HepG2 (cell line): ENCODE measurements at regions not wholly inside any gene's neighbourhood (a gene's known extent, or its start where the extent isn't known, plus 50 kb on each side); places are given as distances from the start of the nearest gene placed in this dataset.

ENCODE experiments used
- ATAC-seq: fragments of 200-7000 bp; cut with Tn5 transposase; 3 replicates; pipeline ENCODE4 v1.9.1; 2020; ENCODE audit warnings: mild to moderate bottlenecking, moderate library complexity
- BruUV-seq: library from RNA; stranded (reverse); fragments of 400-500 nt; replicated peaks from 2 replicates; lab custom pipeline; 2021; lab: Mats Ljungman, UMichigan
- CTCF ChIA-PET: fragments of 300-600 bp; formaldehyde crosslinking; extraction: SDS; loops from one replicate; lab custom pipeline; 2021; ENCODE audit warnings: low total read pairs, inconsistent platforms, low intra/inter-chr PET ratio; lab: Yijun Ruan, JAX
- POLR2A ChIA-PET: fragments of 350-600 bp; sonication (Branson Sonifier 250); formaldehyde crosslinking; loops from one replicate; lab custom pipeline; 2020; ENCODE audit warnings: antibody characterized with exemption, inconsistent platforms; lab: Yijun Ruan, JAX
- DNase-seq: peaks from one replicate; pipeline ENCODE4 v3.0.0-alpha.2; 2015; ENCODE audit warnings: low spot score
- FAIRE-seq: peaks from 3 replicates; lab custom pipeline; 2011; peaks lifted over from hg19 to GRCh38; lab: Jason Lieb, UNC
- H2AFZ ChIP-seq: one replicate; pipeline ENCODE4 v1.6.1; 2011; ENCODE audit warnings: low read length, inconsistent platforms
- H3K27ac ChIP-seq: fragments of 300-600 bp; 3 replicates; pipeline ENCODE4 v1.8.0; 2011; ENCODE audit warnings: mixed run types, mild to moderate bottlenecking, mixed read lengths, low read length, inconsistent platforms; ENCODE audit not compliant: insufficient read depth; ENCODE audit errors: extremely low read length
- H3K27me3 ChIP-seq, 2 experiments: fragments of 200-600 bp in 1 of 2; 2 replicates in 1 of 2; 3 replicates in 1 of 2; pipeline versions ENCODE4 v1.6.0 to v1.8.0; 2011; ENCODE audit warnings: low read length in 2 of 2, mild to moderate bottlenecking in 2 of 2, moderate library complexity in 2 of 2, inconsistent platforms in 1 of 2; ENCODE audit not compliant: insufficient read depth in 2 of 2, control insufficient read depth in 1 of 2
- H3K36me3 ChIP-seq, 2 experiments: fragments of 200-600 bp in 1 of 2; replicated peaks in 1 of 2; 2 replicates in 1 of 2; 3 replicates in 1 of 2; pipeline versions ENCODE4 v1.5.1 to v1.8.0; 2011; ENCODE audit warnings: low read length in 2 of 2, inconsistent platforms in 1 of 2; ENCODE audit not compliant: insufficient read depth in 2 of 2, control insufficient read depth in 1 of 2
- H3K4me1 ChIP-seq: 2 replicates; pipeline ENCODE4 v1.5.1; 2012; ENCODE audit warnings: low read length, inconsistent platforms; ENCODE audit not compliant: insufficient read depth
- H3K4me2 ChIP-seq: 2 replicates; pipeline ENCODE4 v1.6.0; 2011; ENCODE audit warnings: low read depth, low read length, inconsistent platforms
- H3K4me3 ChIP-seq, 3 experiments: fragments of 200-600 bp in 1 of 3; sonication (generic), shearing (Covaris generic) in 1 of 3; replicated peaks in 1 of 3; 2 replicates each; pipeline ENCODE4 v1.5.1; 2011 to 2016; ENCODE audit warnings: low read length in 3 of 3, inconsistent platforms in 2 of 3, low read depth in 2 of 3, mild to moderate bottlenecking in 2 of 3, control low read depth in 1 of 3, mixed read lengths in 1 of 3; ENCODE audit not compliant: insufficient read depth in 1 of 3
- H3K79me2 ChIP-seq: one replicate; pipeline ENCODE4 v1.6.1; 2011; ENCODE audit warnings: low read length, inconsistent platforms; ENCODE audit not compliant: insufficient read depth
- H3K9ac ChIP-seq: 2 replicates; pipeline ENCODE4 v1.6.0; 2011; ENCODE audit warnings: mild to moderate bottlenecking, low read depth, low read length, inconsistent platforms; ENCODE audit not compliant: insufficient read depth
- H3K9me3 ChIP-seq: 2 replicates; pipeline ENCODE4 v1.5.1; 2012; ENCODE audit warnings: mild to moderate bottlenecking, low read length
- H4K20me1 ChIP-seq: 2 replicates; pipeline ENCODE4 v1.6.0; 2011; ENCODE audit warnings: inconsistent platforms, mild to moderate bottlenecking, low read length, moderate library complexity; ENCODE audit not compliant: insufficient read depth
- DDIT3 ChIP-seq: sonication (generic); formaldehyde crosslinking; IDR thresholded peaks from 2 replicates; pipeline ENCODE4 v1.4.0; 2020; ENCODE audit warnings: mild to moderate bottlenecking, missing genetic modification reagents
- FOXP1 ChIP-seq, 2 experiments: fragments of 450-650 bp in 1 of 2; IDR thresholded peaks; 2 replicates each; pipeline ENCODE4 v1.6.1; 2017 to 2018; ENCODE audit warnings: antibody characterized with exemption in 1 of 2
- GRHL1 ChIP-seq: sonication (generic); formaldehyde crosslinking; conservative IDR thresholded peaks from 2 replicates; pipeline ENCODE4 v1.8.0; 2022; ENCODE audit warnings: missing genetic modification reagents
- KLF13 ChIP-seq: sonication (generic); formaldehyde crosslinking; IDR thresholded peaks from 2 replicates; pipeline ENCODE4 v1.4.0; 2020; ENCODE audit warnings: mild to moderate bottlenecking, missing genetic modification reagents
- MLX ChIP-seq: IDR thresholded peaks from 2 replicates; pipeline ENCODE4 v1.6.1; 2016
- MXI1 ChIP-seq: IDR thresholded peaks from 3 replicates; pipeline ENCODE4 v1.6.1; 2012; ENCODE audit warnings: low read depth, low read length, inconsistent platforms, borderline replicate concordance
- NR2F1 ChIP-seq, 2 experiments: fragments of 450-650 bp in 1 of 2; formaldehyde crosslinking in 1 of 2; IDR thresholded peaks; 2 replicates each; pipeline versions ENCODE4 v1.5.0 to v1.6.1; 2016 to 2020; ENCODE audit warnings: mild to moderate bottlenecking in 1 of 2, missing compliant biosample characterization in 1 of 2, missing genetic modification reagents in 1 of 2, moderate library complexity in 1 of 2
- SP1 ChIP-seq, 2 experiments: fragments of 450-650 bp in 1 of 2; sonication (generic) in 1 of 2; formaldehyde crosslinking in 1 of 2; IDR thresholded peaks; 2 replicates each; pipeline versions ENCODE4 v1.4.0 to v1.6.1; 2016 to 2020; ENCODE audit warnings: missing genetic modification reagents in 1 of 2
- ZNF24 ChIP-seq: fragments of 450-650 bp; IDR thresholded peaks from 2 replicates; pipeline ENCODE4 v1.6.1; 2017; ENCODE audit warnings: antibody characterized with exemption, mild to moderate bottlenecking
- ZNF678 ChIP-seq: sonication (generic); formaldehyde crosslinking; IDR thresholded peaks from 2 replicates; pipeline ENCODE4 v1.4.0; 2020; ENCODE audit warnings: mild to moderate bottlenecking, missing genetic modification reagents
- ZNF770 ChIP-seq: sonication (generic); formaldehyde crosslinking; IDR thresholded peaks from 2 replicates; pipeline ENCODE4 v1.5.0; 2020; ENCODE audit warnings: mild to moderate bottlenecking, missing genetic modification reagents
- WGBS: methylation state at CpG from one replicate; pipeline ENCODE4 v1.1.6; 2017; ENCODE audit warnings: low lambda C conversion rate; 5-methylcytosine and 5-hydroxymethylcytosine counted together
- in situ Hi-C: cut with HindIII; loops from 2 replicates; pipeline ENCODE4 v1.10.0; 2017; ENCODE audit warnings: low pct_unique_long_range_greater_than_20kb; ENCODE audit not compliant: extremely low pct_ligation_motif_present
- intact Hi-C: fragments of 100-400 bp; cut with micrococcal nuclease; formaldehyde crosslinking; loops from one replicate; pipeline ENCODE4 v1.10.0; 2022; ENCODE audit not compliant: unreplicated experiment

- ChIA-PET CTCF (no interaction called here), POLR2A (no interaction called here)
- no peak overlapping the region for H3K27ac ChIP-seq
- H3K27me3 ChIP-seq, result no peaks in the 10 kb centered on the region
- BruUV-seq, result no TSS peak
- no peaks in the 10 kb centered on the region for H3K4me1 ChIP-seq
- no peak for TF ChIP-seq ZNF24
- TF ChIP-seq GRHL1 (CRISPR knock-in tag), result no peak
- no peak for TF ChIP-seq DDIT3 (CRISPR knock-in tag)
- ATAC-seq (no peak), FAIRE-seq (no peak), DNase-seq (no peak)
- H3K79me2 ChIP-seq, result no peaks in the 10 kb centered on the region
- WGBS, result no CpG with 5 or more reads among the region's 1 CpG
- H3K36me3 ChIP-seq, result no peaks in the 10 kb centered on the region
- H3K9ac ChIP-seq, result no peak overlapping the region
- H3K4me3 ChIP-seq, result no peak overlapping the region
- no peak overlapping the region for H3K4me2 ChIP-seq
- H3K9me3 ChIP-seq, result no peaks in the 10 kb centered on the region
- H2AFZ ChIP-seq, result no peak overlapping the region
- in situ Hi-C loops (no loop called here), intact Hi-C loops (no loop called here)
- H4K20me1 ChIP-seq, result no peaks in the 10 kb centered on the region
Measured at GRCh38 chr3:181075098-181075497, 85.6 kb upstream of the DNAJC19 start.

GRCh38 chr3:181066143-181067087, 76.9 kb upstream of the DNAJC19 start:
- H3K9me3 ChIP-seq, result no peaks in the 10 kb centered on the region
- H3K36me3 ChIP-seq, result no peaks in the 10 kb centered on the region
- DNase-seq, result no peak
- H3K79me2 ChIP-seq, result no peaks in the 10 kb centered on the region
- no peak overlapping the region for H3K9ac ChIP-seq
- no peak overlapping the region for H3K4me3 ChIP-seq
- in situ Hi-C loops, result no loop called here
- H3K27ac ChIP-seq, result no peak overlapping the region
- ATAC-seq, result no peak
- BruUV-seq, result no TSS peak
- H4K20me1 ChIP-seq, result no peaks in the 10 kb centered on the region
- intact Hi-C loops, result no loop called here
- H3K4me2 ChIP-seq, result no peak overlapping the region
- ChIA-PET POLR2A (interaction anchor here (0.6 to 0.7 kb wide), 2 partner anchors 175 to 304 kb away, joined by 3 read pairs; no protein-coding TSS in a partner anchor), CTCF (no interaction called here)
- FAIRE-seq, result no peak
- 1% methylated on average over 4 of the region's 4 CpGs for WGBS
- no peaks in the 10 kb centered on the region for H3K27me3 ChIP-seq
- no peaks in the 10 kb centered on the region for H3K4me1 ChIP-seq
- no peak overlapping the region for H2AFZ ChIP-seq
- no peak for TF ChIP-seq ZNF770 (CRISPR knock-in tag)
- TF ChIP-seq SP1 (IDR thresholded peaks at IDR 0.05), result no peak
- no peak for TF ChIP-seq SP1 (CRISPR knock-in tag; IDR thresholded peaks at IDR 0.05)
- no peak for TF ChIP-seq MLX (CRISPR knock-in tag)
- no peak for TF ChIP-seq KLF13 (CRISPR knock-in tag)
- no peak for TF ChIP-seq MXI1
- TF ChIP-seq ZNF678 (CRISPR knock-in tag), result no peak
- TF ChIP-seq NR2F1 (CRISPR knock-in tag; IDR thresholded peaks at IDR 0.05), result no peak
- no peak for TF ChIP-seq FOXP1 (IDR thresholded peaks at IDR 0.05)
- no peak for TF ChIP-seq FOXP1 (CRISPR knock-in tag; IDR thresholded peaks at IDR 0.05)
